ENCODE measurements at regions not wholly inside any gene's neighbourhood (a gene's known extent, or its start where the extent isn't known, plus 50 kb on each side); places are given as distances from the start of the nearest gene placed in this dataset.

DNA sequence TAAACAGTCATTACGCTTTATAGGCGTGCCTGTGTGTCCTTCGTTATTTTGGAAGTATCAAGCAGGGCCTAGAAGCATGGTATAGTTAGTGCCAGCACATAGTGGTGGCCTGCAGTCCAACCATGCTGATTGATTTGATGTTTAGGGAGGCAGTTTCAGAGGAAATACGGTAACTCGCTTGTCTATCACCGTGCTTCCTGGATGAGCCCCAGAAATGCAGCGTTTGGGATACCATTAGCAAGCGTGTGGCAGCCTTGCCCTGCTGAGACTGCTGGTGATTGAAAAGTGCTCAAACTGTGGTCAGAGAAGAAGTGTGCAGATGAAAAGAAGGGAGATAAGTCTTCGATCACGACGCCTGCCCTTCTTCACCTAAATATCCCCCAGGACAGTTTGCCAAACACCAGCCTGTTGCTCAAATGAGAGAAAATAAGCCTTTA is 158.4 kb downstream of the CHIC2 start:
- Histone ChIP-seq H3K27me3 (no peaks in the 10 kb centered on the region), H3K4me3 (peak overlapping the region; percentile 10 to 18), H3K9me3 (no peaks in the 10 kb centered on the region), H3K4me1 (peaks cover 3% of the 10 kb centered on the region), H3K27ac (no peak overlapping the region), H3K36me3 (ENCODE audit: low read depth, missing control alignments) (no peaks in the 10 kb centered on the region)
- WGBS, 2 donors: 3 to 4% methylated on average over 11 of the region's 11 CpGs
- DNase-seq: peak; percentile 71
- intact Hi-C loops (cut with DNase I; ENCODE audit: low total_unique reads): loop anchor here (10.0 kb wide), 1 partner anchor 319 kb away; the partner anchor contains the start of gene PDGFRA
- no peak for TF ChIP-seq CTCF (IDR thresholded peaks at IDR 0.05)
- no peak for TF ChIP-seq POLR2A (IDR thresholded peaks at IDR 0.05)

- WGBS, 2 donors: 18 to 23% methylated on average over 7 of the region's 7 CpGs
- Histone ChIP-seq H3K4me3 (peak overlapping the region; percentile 10 to 18), H3K9me3 (no peaks in the 10 kb centered on the region), H3K36me3 (ENCODE audit: low read depth, missing control alignments) (no peaks in the 10 kb centered on the region), H3K27ac (no peak overlapping the region), H3K27me3 (no peaks in the 10 kb centered on the region), H3K4me1 (peaks cover 3% of the 10 kb centered on the region)
- TF ChIP-seq POLR2A (IDR thresholded peaks at IDR 0.05) (no peak), CTCF (IDR thresholded peaks at IDR 0.05) (no peak)
- no peak for DNase-seq
- intact Hi-C loops (cut with DNase I; ENCODE audit: low total_unique reads): loop anchor here (10.0 kb wide), 1 partner anchor 319 kb away; the partner anchor contains the start of gene PDGFRA
These were observed 159.0 kb downstream of the CHIC2 start for GRCh38 chr4:53905276-53905940.

DNA sequence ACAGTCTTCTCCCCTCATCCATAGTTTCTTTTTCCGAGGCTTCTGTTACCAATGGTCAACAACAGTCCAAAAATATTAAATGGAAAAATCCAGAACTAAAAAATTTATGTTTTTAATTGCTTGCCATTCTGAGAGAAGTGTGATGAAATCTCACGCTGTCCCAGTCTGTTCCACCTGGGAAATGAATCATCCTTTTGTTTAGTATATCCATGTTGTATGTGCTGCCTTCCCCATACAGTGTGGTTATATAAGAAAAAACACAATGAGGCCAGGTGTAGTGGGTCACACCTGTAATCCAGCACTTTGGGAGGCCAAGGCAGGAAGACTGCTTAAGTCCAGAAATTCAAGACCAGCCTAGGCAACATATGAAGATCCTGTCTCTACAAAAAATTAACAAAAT is 161.6 kb downstream of the CHIC2 start:
- Histone ChIP-seq H3K9me3 (no peaks in the 10 kb centered on the region), H3K4me3 (no peak overlapping the region), H3K27me3 (no peaks in the 10 kb centered on the region), H3K4me1 (no peaks in the 10 kb centered on the region), H3K36me3 (ENCODE audit: low read depth, missing control alignments) (no peaks in the 10 kb centered on the region), H3K27ac (no peak overlapping the region)
- WGBS, 2 donors: 86 to 94% methylated on average over 2 of the region's 2 CpGs
- no peak for DNase-seq
- TF ChIP-seq CTCF (IDR thresholded peaks at IDR 0.05) (no peak), POLR2A (IDR thresholded peaks at IDR 0.05) (no peak)
- intact Hi-C loops (cut with DNase I; ENCODE audit: low total_unique reads): loop anchor here (10.0 kb wide), 1 partner anchor 322 kb away; the partner anchor contains the start of gene PDGFRA

DNA sequence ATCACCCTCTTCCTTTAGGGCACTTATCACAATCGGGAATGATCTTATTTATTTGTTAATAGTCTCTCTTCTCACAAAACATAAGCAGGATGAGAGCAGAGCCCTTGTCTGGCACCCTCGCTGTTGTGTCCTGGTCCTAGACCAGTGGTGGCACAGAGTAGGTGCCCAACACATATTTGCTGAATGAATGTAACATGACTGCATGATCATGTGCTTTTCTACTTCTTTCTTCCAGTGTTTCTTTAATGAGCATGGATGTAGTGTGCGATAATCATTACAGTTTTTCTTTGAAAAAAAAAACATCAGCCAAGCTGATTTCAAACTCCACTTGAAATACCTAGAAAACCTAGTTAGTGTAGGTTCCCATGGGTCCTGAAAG is 164.1 kb downstream of the CHIC2 start:
- H3K27ac ChIP-seq: no peak overlapping the region
- WGBS, 2 donors: 66 to 73% methylated on average over 3 of the region's 3 CpGs
- TF ChIP-seq CTCF (IDR thresholded peaks at IDR 0.05) (no peak), POLR2A (IDR thresholded peaks at IDR 0.05) (no peak)
- no peak overlapping the region for H3K4me3 ChIP-seq
- no peaks in the 10 kb centered on the region for H3K4me1 ChIP-seq
- H3K9me3 ChIP-seq: no peaks in the 10 kb centered on the region
- H3K27me3 ChIP-seq: no peaks in the 10 kb centered on the region
- intact Hi-C loops (cut with DNase I; ENCODE audit: low total_unique reads): loop anchor here (10.0 kb wide), 1 partner anchor 325 kb away; the partner anchor contains the start of gene PDGFRA
- H3K36me3 ChIP-seq (ENCODE audit: low read depth, missing control alignments): no peaks in the 10 kb centered on the region
- DNase-seq: no peak
